Fibroblast of lung (primary cell): ENCODE measurements at regions not wholly inside any gene's neighbourhood (a gene's known extent, or its start where the extent isn't known, plus 50 kb on each side); places are given as distances from the start of the nearest gene placed in this dataset.

Experiments
- DNase-seq, 2 donors: peaks; one replicate each; pipeline versions ENCODE4 v3.0.0 to v3.0.0-alpha.2; 2010; ENCODE audit warnings: low read depth in 2 of 2
- H2AFZ ChIP-seq: 2 replicates; pipeline ENCODE4 v1.5.1; 2012; ENCODE audit warnings: low read length, control low read depth, inconsistent platforms
- H3K27ac ChIP-seq: 2 replicates; pipeline ENCODE4 v1.5.1; 2011; ENCODE audit warnings: low read length, control low read depth; ENCODE audit not compliant: insufficient read depth
- H3K27me3 ChIP-seq: 2 replicates; pipeline ENCODE4 v1.5.1; 2011; ENCODE audit warnings: mild to moderate bottlenecking, low read length; ENCODE audit not compliant: control insufficient read depth, insufficient read depth
- H3K36me3 ChIP-seq: 2 replicates; pipeline ENCODE4 v1.5.1; 2011; ENCODE audit warnings: low read length; ENCODE audit not compliant: control insufficient read depth, insufficient read depth
- H3K4me1 ChIP-seq: 2 replicates; pipeline ENCODE4 v1.5.1; 2011; ENCODE audit warnings: low read length; ENCODE audit not compliant: control insufficient read depth, insufficient read depth; ENCODE audit errors: extremely low read depth
- H3K4me2 ChIP-seq: 2 replicates; pipeline ENCODE4 v1.5.1; 2011; ENCODE audit warnings: low read length, control low read depth; ENCODE audit not compliant: insufficient read depth; ENCODE audit errors: extremely low read depth
- H3K4me3 ChIP-seq, 4 experiments: fragments of 200-600 bp in 1 of 4; sonication (generic) in 1 of 4; replicated peaks in 1 of 4; 2 replicates each; pipeline ENCODE4 v1.5.1; 2011 to 2016; ENCODE audit warnings: low read length in 4 of 4, low read depth in 3 of 4, mild to moderate bottlenecking in 3 of 4, control low read depth in 2 of 4, inconsistent platforms in 1 of 4, mixed read lengths in 1 of 4; ENCODE audit not compliant: insufficient read depth in 1 of 4; ENCODE audit errors: control extremely low read depth in 1 of 4
- H3K79me2 ChIP-seq: 2 replicates; pipeline ENCODE4 v1.5.1; 2012; ENCODE audit warnings: mild to moderate bottlenecking, low read length, inconsistent platforms; ENCODE audit not compliant: control insufficient read depth, insufficient read depth
- H3K9ac ChIP-seq: 2 replicates; pipeline ENCODE4 v1.5.1; 2011; ENCODE audit warnings: mild to moderate bottlenecking, low read length, control low read depth; ENCODE audit not compliant: insufficient read depth
- H3K9me3 ChIP-seq: 2 replicates; pipeline ENCODE4 v1.5.1; 2012; ENCODE audit warnings: low read depth, low read length; ENCODE audit not compliant: control insufficient read depth, insufficient read depth
- H4K20me1 ChIP-seq: 2 replicates; pipeline ENCODE4 v1.5.1; 2011; ENCODE audit warnings: low read length; ENCODE audit not compliant: control insufficient read depth, insufficient read depth; ENCODE audit errors: extremely low read depth
- CTCF ChIP-seq, 2 donors: IDR thresholded peaks in 1 of 2; conservative IDR thresholded peaks in 1 of 2; 1 replicate in 1 of 2; 2 replicates in 1 of 2; pipeline ENCODE4 v1.5.1; 2011 to 2012; ENCODE audit warnings: low read length in 2 of 2, control low read depth in 1 of 2, inconsistent platforms in 1 of 2, low read depth in 1 of 2, mild to moderate bottlenecking in 1 of 2
- EZH2 ChIP-seq: IDR thresholded peaks from 2 replicates; pipeline ENCODE4 v1.5.1; 2012; ENCODE audit warnings: low read length, control low read depth, mild to moderate bottlenecking; ENCODE audit errors: missing control alignments

GRCh38 chr21:16096988-16097387 lies 367.2 kb downstream of the USP25 start:
- Histone ChIP-seq H3K4me3 (no peak overlapping the region), H3K79me2 (no peaks in the 10 kb centered on the region), H2AFZ (no peak overlapping the region), H3K27me3 (no peaks in the 10 kb centered on the region), H3K4me1 (no peaks in the 10 kb centered on the region), H3K36me3 (no peaks in the 10 kb centered on the region), H3K27ac (no peak overlapping the region), H4K20me1 (no peaks in the 10 kb centered on the region), H3K4me2 (no peak overlapping the region), H3K9me3 (no peaks in the 10 kb centered on the region), H3K9ac (no peak overlapping the region)
- TF ChIP-seq CTCF (conservative IDR thresholded peaks at IDR 0.05 in 1 of 2, IDR thresholded peaks at IDR 0.05 in 1 of 2; ENCODE audit: low read depth in 1 of 2, low read length in 2 of 2) (no peak), EZH2 (no peak)
- DNase-seq, result no peak

- no peak for TF ChIP-seq CTCF (conservative IDR thresholded peaks at IDR 0.05 in 1 of 2, IDR thresholded peaks at IDR 0.05 in 1 of 2; ENCODE audit: low read depth in 1 of 2, low read length in 2 of 2)
- no peak for TF ChIP-seq EZH2
- peak in 1 of 2 donors; percentile 68 for DNase-seq
Measured at GRCh38 chr21:16102113-16102512, 372.3 kb downstream of the USP25 start.

GRCh38 chr21:16108561-16109075 lies 378.8 kb downstream of the USP25 start:
- Histone ChIP-seq H3K27ac (no peak overlapping the region), H3K9ac (no peak overlapping the region), H3K4me2 (no peak overlapping the region), H4K20me1 (no peaks in the 10 kb centered on the region), H2AFZ (no peak overlapping the region), H3K4me3 (no peak overlapping the region), H3K36me3 (no peaks in the 10 kb centered on the region), H3K79me2 (no peaks in the 10 kb centered on the region), H3K9me3 (no peaks in the 10 kb centered on the region), H3K27me3 (no peaks in the 10 kb centered on the region), H3K4me1 (no peaks in the 10 kb centered on the region)
- TF ChIP-seq CTCF (conservative IDR thresholded peaks at IDR 0.05 in 1 of 2, IDR thresholded peaks at IDR 0.05 in 1 of 2; ENCODE audit: low read depth in 1 of 2, low read length in 2 of 2), result no peak
- TF ChIP-seq EZH2, result no peak
- DNase-seq, result peak in 1 of 2 donors; percentile 87

More at GRCh38 chr21:16102113-16102512, 372.3 kb downstream of the USP25 start:
- no peaks in the 10 kb centered on the region for H3K79me2 ChIP-seq
- H3K9me3 ChIP-seq, result no peaks in the 10 kb centered on the region
- H3K27me3 ChIP-seq, result no peaks in the 10 kb centered on the region
- no peaks in the 10 kb centered on the region for H4K20me1 ChIP-seq
- no peak overlapping the region for H3K4me2 ChIP-seq
- H3K36me3 ChIP-seq, result no peaks in the 10 kb centered on the region
- H3K4me3 ChIP-seq, result no peak overlapping the region
- H3K4me1 ChIP-seq, result no peaks in the 10 kb centered on the region
- H3K27ac ChIP-seq, result no peak overlapping the region
- H3K9ac ChIP-seq, result no peak overlapping the region
- H2AFZ ChIP-seq, result peak overlapping the region; percentile 20
